ENCODE measurements at regions not wholly inside any gene's neighbourhood (a gene's known extent, or its start where the extent isn't known, plus 50 kb on each side); places are given as distances from the start of the nearest gene placed in this dataset.

GRCh38 chr9:107694390-107694789 is 204.8 kb upstream of the KLF4 start:
- DNase-seq, result no peak

- no peak for DNase-seq
Observed at GRCh38 chr9:107693625-107694326, 204.2 kb upstream of the KLF4 start.

- DNase-seq, result no peak
Observed at GRCh38 chr9:107691664-107692063, 202.1 kb upstream of the KLF4 start.

GRCh38 chr9:107690021-107690420 is 200.5 kb upstream of the KLF4 start:
- DNase-seq, result no peak

- DNase-seq, result no peak
Observed at GRCh38 chr9:107688728-107689127, 199.2 kb upstream of the KLF4 start.

- DNase-seq, result no peak
Observed at GRCh38 chr9:107685901-107686300, 196.3 kb upstream of the KLF4 start.

- DNase-seq, result no peak
Observed at GRCh38 chr9:107685376-107685775, 195.8 kb upstream of the KLF4 start.

- DNase-seq, result no peak
Observed at GRCh38 chr9:107684224-107684623, 194.7 kb upstream of the KLF4 start.

- no peak for DNase-seq
Observed at GRCh38 chr9:107683566-107683965, 194.0 kb upstream of the KLF4 start.

- no peak for DNase-seq
Observed at GRCh38 chr9:107681988-107682387, 192.4 kb upstream of the KLF4 start.

- no peak for DNase-seq
Observed at GRCh38 chr9:107675351-107676259, 186.0 kb upstream of the KLF4 start.

GRCh38 chr9:107674721-107675277 is 185.2 kb upstream of the KLF4 start:
- no peak for DNase-seq

GRCh38 chr9:107673861-107674720 is 184.5 kb upstream of the KLF4 start:
- no peak for DNase-seq

- no peak for DNase-seq
Observed at GRCh38 chr9:107671588-107671987, 182.0 kb upstream of the KLF4 start.

- peak; percentile 16 for DNase-seq
Observed at GRCh38 chr9:107669422-107669821, 179.9 kb upstream of the KLF4 start.

- peak; percentile 12 for DNase-seq
Observed at GRCh38 chr9:107667231-107668070, 177.9 kb upstream of the KLF4 start.

- no peak for DNase-seq
Observed at GRCh38 chr9:107665057-107665456, 175.5 kb upstream of the KLF4 start.

GRCh38 chr9:107660976-107661375 is 171.4 kb upstream of the KLF4 start:
- DNase-seq, result no peak

GRCh38 chr9:107653263-107653821 is 163.8 kb upstream of the KLF4 start:
- DNase-seq, result no peak

GRCh38 chr9:107650995-107651394 is 161.4 kb upstream of the KLF4 start:
- DNase-seq, result no peak

- DNase-seq, result no peak
Observed at GRCh38 chr9:107650321-107650720, 160.8 kb upstream of the KLF4 start.

Measured in eye (tissue), 1 donor.